C4-2B (cell line): ENCODE measurements at regions not wholly inside any gene's neighbourhood (a gene's known extent, or its start where the extent isn't known, plus 50 kb on each side); places are given as distances from the start of the nearest gene placed in this dataset.

ENCODE experiments used
- ZFX ChIP-seq: fragments of 450-650 bp; IDR thresholded peaks from 2 replicates; pipeline ENCODE4 v1.6.1; 2017
- TF ChIP-seq, protein P1 (sequence below): fragments of 450-650 bp; conservative IDR thresholded peaks from 2 replicates; pipeline ENCODE4 v1.5.1; 2017; ENCODE audit warnings: mild to moderate bottlenecking

DNA sequence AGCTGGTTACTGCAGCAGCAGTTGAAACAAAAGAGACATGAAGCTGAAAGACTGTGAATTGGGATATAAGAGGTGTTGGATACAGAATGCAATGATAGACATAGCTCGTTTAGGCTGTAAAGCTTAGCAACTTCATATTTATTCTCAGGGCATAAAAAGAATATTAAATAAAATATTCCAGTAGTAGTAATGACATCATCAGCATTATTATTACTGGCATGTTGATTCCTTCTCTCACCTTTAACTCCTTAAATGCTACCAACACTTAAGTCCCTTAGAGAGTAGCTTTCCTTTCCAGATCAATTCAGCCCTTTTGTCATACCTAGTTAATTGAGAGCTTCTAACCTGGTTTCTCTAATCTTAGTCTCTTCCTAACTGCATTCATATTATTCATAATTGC lies 81.4 kb upstream of the STXBP5 start:
- TF ChIP-seq, protein P1, sequence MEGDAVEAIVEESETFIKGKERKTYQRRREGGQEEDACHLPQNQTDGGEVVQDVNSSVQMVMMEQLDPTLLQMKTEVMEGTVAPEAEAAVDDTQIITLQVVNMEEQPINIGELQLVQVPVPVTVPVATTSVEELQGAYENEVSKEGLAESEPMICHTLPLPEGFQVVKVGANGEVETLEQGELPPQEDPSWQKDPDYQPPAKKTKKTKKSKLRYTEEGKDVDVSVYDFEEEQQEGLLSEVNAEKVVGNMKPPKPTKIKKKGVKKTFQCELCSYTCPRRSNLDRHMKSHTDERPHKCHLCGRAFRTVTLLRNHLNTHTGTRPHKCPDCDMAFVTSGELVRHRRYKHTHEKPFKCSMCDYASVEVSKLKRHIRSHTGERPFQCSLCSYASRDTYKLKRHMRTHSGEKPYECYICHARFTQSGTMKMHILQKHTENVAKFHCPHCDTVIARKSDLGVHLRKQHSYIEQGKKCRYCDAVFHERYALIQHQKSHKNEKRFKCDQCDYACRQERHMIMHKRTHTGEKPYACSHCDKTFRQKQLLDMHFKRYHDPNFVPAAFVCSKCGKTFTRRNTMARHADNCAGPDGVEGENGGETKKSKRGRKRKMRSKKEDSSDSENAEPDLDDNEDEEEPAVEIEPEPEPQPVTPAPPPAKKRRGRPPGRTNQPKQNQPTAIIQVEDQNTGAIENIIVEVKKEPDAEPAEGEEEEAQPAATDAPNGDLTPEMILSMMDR: no peak
- no peak for TF ChIP-seq ZFX
